GM12878 (cell line): ENCODE measurements at regions not wholly inside any gene's neighbourhood (a gene's known extent, or its start where the extent isn't known, plus 50 kb on each side); places are given as distances from the start of the nearest gene placed in this dataset.

Experiments used
- BRCA1 ChIP-seq: IDR thresholded peaks from 2 replicates; pipeline ENCODE4 v1.6.1; 2011; ENCODE audit warnings: low read depth, low read length, improper control_type of control experiment
- CEBPB ChIP-seq, 2 experiments: fragments of 150-350 bp in 1 of 2; IDR thresholded peaks; 2 replicates each; pipeline ENCODE4 v1.6.1; 2012 to 2014; ENCODE audit warnings: low read depth in 2 of 2, low read length in 2 of 2, borderline replicate concordance in 1 of 2, inconsistent platforms in 1 of 2
- CREM ChIP-seq: IDR thresholded peaks from 2 replicates; pipeline ENCODE4 v1.6.1; 2014; ENCODE audit warnings: antibody characterized with exemption, low read depth
- MYB ChIP-seq: fragments of 150-350 bp; IDR thresholded peaks from 2 replicates; pipeline ENCODE4 v1.6.1; 2014; ENCODE audit warnings: mild to moderate bottlenecking, low read depth, low read length, borderline replicate concordance
- MYC ChIP-seq: IDR thresholded peaks from 2 replicates; pipeline ENCODE4 v1.6.1; 2011; ENCODE audit warnings: mild to moderate bottlenecking, low read length, moderate library complexity, inconsistent platforms; ENCODE audit not compliant: insufficient read depth, insufficient replicate concordance, insufficient read length, severe bottlenecking
- NRF1 ChIP-seq: conservative IDR thresholded peaks from 2 replicates; pipeline ENCODE4 v1.6.1; 2011; ENCODE audit warnings: mild to moderate bottlenecking, low read depth, low read length, improper control_type of control experiment
- PML ChIP-seq: IDR thresholded peaks from 2 replicates; pipeline ENCODE4 v1.6.1; 2012; ENCODE audit warnings: low read length, inconsistent platforms
- POLR2A ChIP-seq: IDR thresholded peaks from 2 replicates; pipeline ENCODE4 v1.6.1; 2011; ENCODE audit warnings: low read depth, mild to moderate bottlenecking, low read length
- REST ChIP-seq: IDR thresholded peaks from 2 replicates; pipeline ENCODE4 v1.6.1; 2012; ENCODE audit warnings: mild to moderate bottlenecking, low read depth, low read length
- SRF ChIP-seq, 2 experiments: IDR thresholded peaks; 2 replicates each; pipeline ENCODE4 v1.6.1; 2011; ENCODE audit warnings: low read depth in 2 of 2, low read length in 2 of 2, mild to moderate bottlenecking in 1 of 2, moderate library complexity in 1 of 2
- TCF12 ChIP-seq: IDR thresholded peaks from 2 replicates; pipeline ENCODE4 v1.6.1; 2011; ENCODE audit warnings: low read depth, mild to moderate bottlenecking, low read length
- ZBTB33 ChIP-seq: fragments of 450-650 bp; IDR thresholded peaks from 2 replicates; pipeline ENCODE4 v1.6.1; 2017; ENCODE audit warnings: mild to moderate bottlenecking
- TF ChIP-seq, protein P1 (sequence below), 3 experiments: IDR thresholded peaks in 2 of 3; conservative IDR thresholded peaks in 1 of 3; 2 replicates each; pipeline ENCODE4 v1.5.1; 2011; ENCODE audit warnings: low read depth in 3 of 3, low read length in 3 of 3, mild to moderate bottlenecking in 3 of 3, control low read depth in 2 of 3, moderate library complexity in 2 of 3, inconsistent platforms in 1 of 3, mixed read lengths in 1 of 3; ENCODE audit not compliant: control insufficient read depth in 2 of 3, insufficient read depth in 1 of 3; ENCODE audit errors: extremely low read depth in 1 of 3

DNA sequence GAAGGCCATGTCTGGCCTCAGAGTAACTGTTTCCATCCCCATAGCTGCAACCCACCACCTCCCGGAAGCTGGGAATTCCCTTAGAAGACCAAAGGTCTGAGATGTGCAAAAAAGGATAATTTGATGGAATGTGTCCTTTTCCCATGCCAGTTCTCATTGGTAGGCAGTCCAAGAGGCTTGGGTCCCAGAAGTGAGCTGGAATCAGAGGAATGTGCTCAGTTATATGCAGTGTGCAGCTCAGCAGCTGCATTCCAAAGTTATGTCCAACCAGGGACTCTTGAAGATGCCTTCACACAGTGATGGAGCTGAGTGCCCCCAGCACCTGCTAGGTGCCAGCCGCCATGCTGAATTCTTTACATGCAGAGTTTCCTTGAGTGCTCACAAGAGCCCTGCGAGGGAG lies 583.9 kb upstream of the TBX3 start:
- TF ChIP-seq POLR2A (no peak), REST (no peak), BRCA1 (no peak), MYC (no peak), PML (no peak), MYB (no peak), TCF12 (no peak), CREM (no peak), SRF (IDR thresholded peaks at IDR 0.05; ENCODE audit: low read depth in 2 of 2, low read length in 2 of 2) (no peak), NRF1 (no peak), CEBPB (IDR thresholded peaks at IDR 0.05; ENCODE audit: borderline replicate concordance in 1 of 2, low read depth in 2 of 2, low read length in 2 of 2) (no peak), ZBTB33 (no peak)
- TF ChIP-seq, protein P1, sequence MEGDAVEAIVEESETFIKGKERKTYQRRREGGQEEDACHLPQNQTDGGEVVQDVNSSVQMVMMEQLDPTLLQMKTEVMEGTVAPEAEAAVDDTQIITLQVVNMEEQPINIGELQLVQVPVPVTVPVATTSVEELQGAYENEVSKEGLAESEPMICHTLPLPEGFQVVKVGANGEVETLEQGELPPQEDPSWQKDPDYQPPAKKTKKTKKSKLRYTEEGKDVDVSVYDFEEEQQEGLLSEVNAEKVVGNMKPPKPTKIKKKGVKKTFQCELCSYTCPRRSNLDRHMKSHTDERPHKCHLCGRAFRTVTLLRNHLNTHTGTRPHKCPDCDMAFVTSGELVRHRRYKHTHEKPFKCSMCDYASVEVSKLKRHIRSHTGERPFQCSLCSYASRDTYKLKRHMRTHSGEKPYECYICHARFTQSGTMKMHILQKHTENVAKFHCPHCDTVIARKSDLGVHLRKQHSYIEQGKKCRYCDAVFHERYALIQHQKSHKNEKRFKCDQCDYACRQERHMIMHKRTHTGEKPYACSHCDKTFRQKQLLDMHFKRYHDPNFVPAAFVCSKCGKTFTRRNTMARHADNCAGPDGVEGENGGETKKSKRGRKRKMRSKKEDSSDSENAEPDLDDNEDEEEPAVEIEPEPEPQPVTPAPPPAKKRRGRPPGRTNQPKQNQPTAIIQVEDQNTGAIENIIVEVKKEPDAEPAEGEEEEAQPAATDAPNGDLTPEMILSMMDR (IDR thresholded peaks at IDR 0.05 in 2 of 3, conservative IDR thresholded peaks at IDR 0.05 in 1 of 3; ENCODE audit: control insufficient read depth in 2 of 3, extremely low read depth in 1 of 3, insufficient read depth in 1 of 3, low read depth in 3 of 3, low read length in 3 of 3), result no peak
